ENCODE measurements at regions not wholly inside any gene's neighbourhood (a gene's known extent, or its start where the extent isn't known, plus 50 kb on each side); places are given as distances from the start of the nearest gene placed in this dataset.
A peak's percentile ranks its signal among the peaks of the same experiment; 100 is the strongest.

DNA sequence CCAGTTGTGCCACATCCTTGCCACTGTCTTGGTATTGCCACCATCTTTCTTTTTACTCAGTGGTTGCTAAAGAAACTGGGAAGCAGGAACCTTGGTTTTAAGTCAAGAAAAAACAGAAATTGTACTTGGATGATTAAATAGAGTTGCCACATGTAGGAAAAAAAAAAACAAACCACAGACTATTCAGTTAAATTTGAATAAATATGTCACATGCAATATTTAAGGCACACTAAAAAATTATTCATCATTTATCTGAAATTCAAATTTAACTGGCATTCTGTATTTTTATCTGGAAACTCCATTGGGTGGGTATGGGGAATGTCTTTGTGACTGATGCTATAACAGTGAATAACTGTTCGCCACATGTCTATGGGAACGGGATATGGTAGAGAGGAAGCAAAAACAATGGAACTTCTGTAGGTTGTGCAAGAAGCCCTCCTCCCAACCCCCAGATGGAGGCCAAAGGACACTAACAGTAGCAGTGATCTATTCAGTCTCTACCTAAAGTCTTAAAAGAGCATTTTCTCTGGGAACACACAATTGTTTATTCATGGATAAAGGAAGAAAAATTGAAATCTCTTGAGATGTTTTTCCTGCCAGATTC is 57.0 kb upstream of the PLAC8 start:
- peak; percentile 22 for DNase-seq (ENCODE audit: low spot score)

- no peak for DNase-seq (ENCODE audit: low spot score)
Measured at GRCh38 chr4:83170952-83171399, 56.4 kb upstream of the PLAC8 start.

Measured in HuH-7 (cell line).